GM12892 (cell line): ENCODE measurements at regions not wholly inside any gene's neighbourhood (a gene's known extent, or its start where the extent isn't known, plus 50 kb on each side); places are given as distances from the start of the nearest gene placed in this dataset.

Experiments used
- DNase-seq: peaks from one replicate; pipeline ENCODE4 v3.0.0; 2011; ENCODE audit not compliant: insufficient read length
- FAIRE-seq: peaks from 2 replicates; lab custom pipeline; 2011; peaks lifted over from hg19 to GRCh38; lab: Jason Lieb, UNC
- POLR2A ChIP-seq: IDR thresholded peaks from 2 replicates; pipeline ENCODE4 v1.6.1; 2011; ENCODE audit warnings: low read depth, low read length, control low read depth
- POLR2AphosphoS5 ChIP-seq: IDR thresholded peaks from 2 replicates; pipeline ENCODE4 v1.6.1; 2011; ENCODE audit warnings: low read depth, low read length, control low read depth
- TAF1 ChIP-seq: IDR thresholded peaks from 2 replicates; pipeline ENCODE4 v1.6.1; 2011; ENCODE audit warnings: low read depth, mild to moderate bottlenecking, control low read depth, low read length, borderline replicate concordance

- DNase-seq (no peak), FAIRE-seq (no peak)
- TF ChIP-seq POLR2AphosphoS5 (no peak), TAF1 (no peak), POLR2A (no peak)
Observed at GRCh38 chr18:28854964-28855363, 678.0 kb upstream of the CDH2 start.

GRCh38 chr18:28846958-28847357, 670.0 kb upstream of the CDH2 start:
- no peak for FAIRE-seq
- no peak for DNase-seq
- TF ChIP-seq POLR2A = no peak
- TF ChIP-seq TAF1 = no peak
- no peak for TF ChIP-seq POLR2AphosphoS5

GRCh38 chr18:28837100-28837499, 660.2 kb upstream of the CDH2 start:
- FAIRE-seq (no peak), DNase-seq (no peak)
- TF ChIP-seq TAF1 (no peak), POLR2AphosphoS5 (no peak), POLR2A (no peak)

GRCh38 chr18:28834889-28835288, 658.0 kb upstream of the CDH2 start:
- DNase-seq = no peak
- FAIRE-seq = no peak
- TF ChIP-seq POLR2A = no peak
- no peak for TF ChIP-seq TAF1
- TF ChIP-seq POLR2AphosphoS5 = no peak

- no peak for TF ChIP-seq TAF1
- TF ChIP-seq POLR2A = no peak
- no peak for DNase-seq
- no peak for FAIRE-seq
Observed at GRCh38 chr18:28831908-28832307, 655.0 kb upstream of the CDH2 start.

- no peak for TF ChIP-seq TAF1
- TF ChIP-seq POLR2AphosphoS5 = no peak
- TF ChIP-seq POLR2A = no peak
- DNase-seq = no peak
- no peak for FAIRE-seq
Observed at GRCh38 chr18:28831476-28831875, 654.5 kb upstream of the CDH2 start.

- FAIRE-seq (no peak), DNase-seq (no peak)
- no peak for TF ChIP-seq POLR2A
- no peak for TF ChIP-seq TAF1
- no peak for TF ChIP-seq POLR2AphosphoS5
Observed at GRCh38 chr18:28826107-28826506, 649.2 kb upstream of the CDH2 start.

GRCh38 chr18:28824183-28824574, 647.2 kb upstream of the CDH2 start:
- no peak for FAIRE-seq
- DNase-seq = no peak
- no peak for TF ChIP-seq POLR2AphosphoS5
- TF ChIP-seq TAF1 = no peak
- no peak for TF ChIP-seq POLR2A

- FAIRE-seq = no peak
- no peak for DNase-seq
- TF ChIP-seq POLR2A = no peak
- no peak for TF ChIP-seq TAF1
- TF ChIP-seq POLR2AphosphoS5 = no peak
Observed at GRCh38 chr18:28823506-28824182, 646.7 kb upstream of the CDH2 start.

GRCh38 chr18:28820353-28820752, 643.4 kb upstream of the CDH2 start:
- FAIRE-seq (no peak), DNase-seq (no peak)
- TF ChIP-seq POLR2AphosphoS5 (no peak), POLR2A (no peak), TAF1 (no peak)

- TF ChIP-seq POLR2A (no peak), POLR2AphosphoS5 (no peak), TAF1 (no peak)
- no peak for FAIRE-seq
- no peak for DNase-seq
Observed at GRCh38 chr18:28816155-28816554, 639.2 kb upstream of the CDH2 start.

GRCh38 chr18:28814365-28814764, 637.4 kb upstream of the CDH2 start:
- DNase-seq (no peak), FAIRE-seq (no peak)
- TF ChIP-seq POLR2A = no peak
- no peak for TF ChIP-seq POLR2AphosphoS5
- TF ChIP-seq TAF1 = no peak

- no peak for FAIRE-seq
- no peak for DNase-seq
- TF ChIP-seq POLR2A (no peak), POLR2AphosphoS5 (no peak), TAF1 (no peak)
Observed at GRCh38 chr18:28808373-28808772, 631.4 kb upstream of the CDH2 start.

- no peak for FAIRE-seq
- no peak for TF ChIP-seq TAF1
- TF ChIP-seq POLR2A = no peak
- TF ChIP-seq POLR2AphosphoS5 = no peak
- no peak for DNase-seq
Observed at GRCh38 chr18:28805491-28805890, 628.6 kb upstream of the CDH2 start.
